Transverse colon (tissue), 4 donors: ENCODE measurements at regions not wholly inside any gene's neighbourhood (a gene's known extent, or its start where the extent isn't known, plus 50 kb on each side); places are given as distances from the start of the nearest gene placed in this dataset.

Experiments
- DNase-seq: peaks from one replicate; pipeline ENCODE4 v3.0.0-alpha.2; 2019
- H3K27ac ChIP-seq, 4 donors: fragments of 200-600 bp; sonication (generic); 2 replicates each; pipeline ENCODE4 v1.5.1; 2016 to 2018; ENCODE audit warnings: inconsistent platforms in 4 of 4
- H3K27me3 ChIP-seq: fragments of 200-600 bp; sonication (generic); 2 replicates; pipeline ENCODE4 v1.5.1; 2017; ENCODE audit warnings: inconsistent platforms
- H3K36me3 ChIP-seq, 4 donors: fragments of 200-600 bp; sonication (generic); 2 replicates each; pipeline ENCODE4 v1.5.1; 2017 to 2019; ENCODE audit warnings: inconsistent platforms in 4 of 4
- H3K4me1 ChIP-seq, 4 donors: fragments of 200-600 bp; sonication (generic); 2 replicates each; pipeline ENCODE4 v1.5.1; 2017 to 2020; ENCODE audit warnings: inconsistent platforms in 4 of 4
- H3K4me3 ChIP-seq, 4 donors: fragments of 200-600 bp; sonication (generic); 1 replicate in 1 of 4; 2 replicates in 3 of 4; pipeline versions ENCODE4 v1.5.1 to v1.6.1; 2017 to 2019; ENCODE audit warnings: inconsistent platforms in 4 of 4
- H3K9me3 ChIP-seq, 2 donors: fragments of 200-600 bp; sonication (generic); 2 replicates each; pipeline ENCODE4 v1.5.1; 2017 to 2019; ENCODE audit warnings: inconsistent platforms in 2 of 2
- EP300 ChIP-seq: sonication (generic); formaldehyde crosslinking; IDR thresholded peaks from one replicate; pipeline ENCODE4 v1.6.1; 2017; ENCODE audit warnings: antibody characterized with exemption, low read depth
- POLR2A ChIP-seq: fragments of 450-650 bp; IDR thresholded peaks from one replicate; pipeline ENCODE4 v1.6.1; 2016; ENCODE audit warnings: antibody characterized with exemption, mild to moderate bottlenecking, moderate library complexity
- POLR2AphosphoS5 ChIP-seq, 3 donors: sonication (generic); formaldehyde crosslinking; IDR thresholded peaks; one replicate each; pipeline ENCODE4 v1.6.1; 2016; ENCODE audit warnings: antibody characterized with exemption in 3 of 3
- WGBS, 2 donors: methylation state at CpG; one replicate each; pipeline ENCODE4 v1.1.5; 2018; ENCODE audit warnings: low coverage in 1 of 2; 5-methylcytosine and 5-hydroxymethylcytosine counted together
- in situ Hi-C, 4 donors: fragments of 200-750 bp; cut with MboI; loops; one replicate each; pipeline versions ENCODE4 v1.15.0 to v1.15.1; 2017; ENCODE audit warnings: low sequenced_read_pairs in 3 of 4, low pct_ligation_motif_present in 1 of 4, low pct_unique_long_range_greater_than_20kb in 1 of 4
- intact Hi-C: fragments of 100-400 bp; cut with DNase I; formaldehyde crosslinking; loops from one replicate; pipeline ENCODE4 v1.15.1; 2023; ENCODE audit warnings: low total_unique reads
- TF ChIP-seq, protein P1 (sequence below), 5 experiments: fragments of 200-600 bp in 3 of 5; fragments of 450-650 bp in 2 of 5; sonication (generic) in 3 of 5; IDR thresholded peaks; 1 replicate in 2 of 5; 2 replicates in 3 of 5; pipeline ENCODE4 v1.5.1; 2016 to 2017; ENCODE audit warnings: antibody characterized with exemption in 5 of 5, inconsistent platforms in 3 of 5, mild to moderate bottlenecking in 2 of 5, moderate library complexity in 1 of 5

DNA sequence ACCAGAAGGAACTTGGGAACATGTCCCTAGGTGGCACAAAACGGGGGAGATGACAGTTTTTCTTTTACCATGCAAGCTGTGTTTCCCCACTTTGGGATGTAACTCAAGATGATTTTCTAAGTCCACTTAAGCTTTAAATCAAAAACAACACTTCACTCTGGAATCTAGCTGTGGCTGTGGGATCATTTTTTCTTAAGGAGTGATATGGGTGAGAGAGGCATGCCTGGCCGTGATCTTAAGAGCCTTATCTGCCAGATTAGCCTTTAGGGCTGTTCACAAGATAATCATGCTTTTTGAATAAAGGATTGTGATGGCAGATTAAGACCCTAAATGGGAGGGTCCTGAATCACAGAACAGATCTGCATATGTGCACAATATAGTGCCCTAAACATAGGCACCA, 384.8 kb upstream of the SEMA6D start:
- intact Hi-C loops (no loop called here), in situ Hi-C loops (loop anchor here in 1 of 4 donors (25.0 kb wide), 1 partner anchor 105 kb away; no protein-coding TSS in a partner anchor)
- Histone ChIP-seq H3K36me3 (no peaks in the 10 kb centered on the region), H3K9me3 (no peaks in the 10 kb centered on the region), H3K4me1 (no peaks in the 10 kb centered on the region), H3K27me3 (no peaks in the 10 kb centered on the region), H3K27ac (no peak overlapping the region), H3K4me3 (no peak overlapping the region)
- TF ChIP-seq POLR2A = no peak
- TF ChIP-seq, protein P1, sequence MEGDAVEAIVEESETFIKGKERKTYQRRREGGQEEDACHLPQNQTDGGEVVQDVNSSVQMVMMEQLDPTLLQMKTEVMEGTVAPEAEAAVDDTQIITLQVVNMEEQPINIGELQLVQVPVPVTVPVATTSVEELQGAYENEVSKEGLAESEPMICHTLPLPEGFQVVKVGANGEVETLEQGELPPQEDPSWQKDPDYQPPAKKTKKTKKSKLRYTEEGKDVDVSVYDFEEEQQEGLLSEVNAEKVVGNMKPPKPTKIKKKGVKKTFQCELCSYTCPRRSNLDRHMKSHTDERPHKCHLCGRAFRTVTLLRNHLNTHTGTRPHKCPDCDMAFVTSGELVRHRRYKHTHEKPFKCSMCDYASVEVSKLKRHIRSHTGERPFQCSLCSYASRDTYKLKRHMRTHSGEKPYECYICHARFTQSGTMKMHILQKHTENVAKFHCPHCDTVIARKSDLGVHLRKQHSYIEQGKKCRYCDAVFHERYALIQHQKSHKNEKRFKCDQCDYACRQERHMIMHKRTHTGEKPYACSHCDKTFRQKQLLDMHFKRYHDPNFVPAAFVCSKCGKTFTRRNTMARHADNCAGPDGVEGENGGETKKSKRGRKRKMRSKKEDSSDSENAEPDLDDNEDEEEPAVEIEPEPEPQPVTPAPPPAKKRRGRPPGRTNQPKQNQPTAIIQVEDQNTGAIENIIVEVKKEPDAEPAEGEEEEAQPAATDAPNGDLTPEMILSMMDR (IDR thresholded peaks at IDR 0.05) = no peak
- no peak for TF ChIP-seq EP300
- TF ChIP-seq POLR2AphosphoS5 (IDR thresholded peaks at IDR 0.05) = no peak
- WGBS, 2 donors = 71 to 76% methylated on average over 1 to 2 of the region's 2 CpGs
- DNase-seq = no peak

- no peak for TF ChIP-seq POLR2AphosphoS5 (IDR thresholded peaks at IDR 0.05)
- TF ChIP-seq, protein P1 (IDR thresholded peaks at IDR 0.05) = no peak
- TF ChIP-seq POLR2A = no peak
- no peak for TF ChIP-seq EP300
- Histone ChIP-seq H3K4me3 (no peak overlapping the region), H3K36me3 (no peaks in the 10 kb centered on the region), H3K9me3 (no peaks in the 10 kb centered on the region), H3K4me1 (no peaks in the 10 kb centered on the region), H3K27me3 (no peaks in the 10 kb centered on the region), H3K27ac (no peak overlapping the region)
- 72 to 74% methylated on average over 5 of the region's 5 CpGs for WGBS, 2 donors
- DNase-seq = no peak
- intact Hi-C loops (no loop called here), in situ Hi-C loops (loop anchor here in 1 of 4 donors (25.0 kb wide), 1 partner anchor 104 kb away; no protein-coding TSS in a partner anchor)
These were observed 383.6 kb upstream of the SEMA6D start for GRCh38 chr15:47333734-47334133.

- in situ Hi-C loops (loop anchor here in 1 of 4 donors (25.0 kb wide), 1 partner anchor 102 kb away; no protein-coding TSS in a partner anchor), intact Hi-C loops (no loop called here)
- no peak for DNase-seq
- Histone ChIP-seq H3K4me1 (peaks cover 0 to under 1% (median 0%) of the 10 kb centered on the region in 4 donors), H3K36me3 (no peaks in the 10 kb centered on the region), H3K27ac (no peak overlapping the region), H3K27me3 (no peaks in the 10 kb centered on the region), H3K4me3 (no peak overlapping the region), H3K9me3 (no peaks in the 10 kb centered on the region)
- 67 to 75% methylated on average over 3 of the region's 3 CpGs for WGBS, 2 donors
- no peak for TF ChIP-seq POLR2AphosphoS5 (IDR thresholded peaks at IDR 0.05)
- TF ChIP-seq, protein P1 (IDR thresholded peaks at IDR 0.05) = no peak
- TF ChIP-seq POLR2A = no peak
- TF ChIP-seq EP300 = no peak
These were observed 382.3 kb upstream of the SEMA6D start for GRCh38 chr15:47334805-47335535.

GRCh38 chr15:47337106-47337505, 380.2 kb upstream of the SEMA6D start:
- H3K4me1 ChIP-seq = peaks cover 0 to 4% (median 1%) of the 10 kb centered on the region in 4 donors
- no peaks in the 10 kb centered on the region for H3K9me3 ChIP-seq
- in situ Hi-C loops = loop anchor here in 1 of 4 donors (25.0 kb wide), 1 partner anchor 100 kb away; no protein-coding TSS in a partner anchor
- TF ChIP-seq POLR2A = no peak
- TF ChIP-seq EP300 = no peak
- no peak for TF ChIP-seq POLR2AphosphoS5 (IDR thresholded peaks at IDR 0.05)
- TF ChIP-seq, protein P1 (IDR thresholded peaks at IDR 0.05) = no peak
- intact Hi-C loops = no loop called here
- 83% methylated on average over 2 of the region's 2 CpGs for WGBS, 2 donors
- no peak overlapping the region for H3K27ac ChIP-seq
- H3K4me3 ChIP-seq = no peak overlapping the region
- H3K36me3 ChIP-seq = no peaks in the 10 kb centered on the region
- DNase-seq = no peak
- H3K27me3 ChIP-seq = no peaks in the 10 kb centered on the region
